Endodermal cell (in vitro differentiated cells): ENCODE measurements at regions not wholly inside any gene's neighbourhood (a gene's known extent, or its start where the extent isn't known, plus 50 kb on each side); places are given as distances from the start of the nearest gene placed in this dataset.

Experiments
- DNase-seq: peaks from one replicate; pipeline ENCODE4 v3.0.0-alpha.2; 2017
- H3K27ac ChIP-seq: 2 replicates; pipeline ENCODE4 v1.5.1; 2013; ENCODE audit warnings: mild to moderate bottlenecking, low read depth, low read length, moderate library complexity
- H3K27me3 ChIP-seq: 2 replicates; pipeline ENCODE4 v1.6.1; 2013; ENCODE audit warnings: mild to moderate bottlenecking, low read length, moderate library complexity; ENCODE audit not compliant: insufficient read depth, control insufficient read depth, poor library complexity, severe bottlenecking
- H3K36me3 ChIP-seq: 2 replicates; pipeline ENCODE4 v1.7.0; 2013; ENCODE audit warnings: mild to moderate bottlenecking, low read length, moderate library complexity; ENCODE audit not compliant: control insufficient read depth, insufficient read depth
- H3K4me1 ChIP-seq: one replicate; pipeline ENCODE4 v1.7.0; 2013; ENCODE audit warnings: low read length; ENCODE audit not compliant: control insufficient read depth, insufficient read depth
- H3K4me3 ChIP-seq: 2 replicates; pipeline ENCODE4 v1.5.1; 2013; ENCODE audit warnings: mild to moderate bottlenecking, low read length, moderate library complexity
- H3K9ac ChIP-seq: 2 replicates; pipeline ENCODE4 v1.6.1; 2013; ENCODE audit warnings: mild to moderate bottlenecking, low read length, moderate library complexity; ENCODE audit not compliant: poor library complexity, severe bottlenecking; ENCODE audit errors: extremely low read depth
- H3K9me3 ChIP-seq: 2 replicates; pipeline ENCODE4 v1.6.1; 2013; ENCODE audit warnings: mild to moderate bottlenecking, low read length, moderate library complexity; ENCODE audit not compliant: control insufficient read depth
- H3K27ac Mint-ChIP-seq: 2 replicates; pipeline ENCODE4 v1.8.0; 2020; ENCODE audit warnings: mixed read lengths
- H3K27me3 Mint-ChIP-seq: 2 replicates; pipeline ENCODE4 v1.8.0; 2021; ENCODE audit warnings: mild to moderate bottlenecking, mixed read lengths; ENCODE audit not compliant: insufficient read depth
- H3K36me3 Mint-ChIP-seq: 2 replicates; pipeline ENCODE4 v1.8.0; 2020; ENCODE audit warnings: low read depth, mixed read lengths
- H3K4me1 Mint-ChIP-seq: 2 replicates; pipeline ENCODE4 v1.8.0; 2020; ENCODE audit warnings: mixed read lengths
- H3K4me3 Mint-ChIP-seq: 2 replicates; pipeline ENCODE4 v1.8.0; 2020; ENCODE audit warnings: mild to moderate bottlenecking, moderate library complexity, mixed read lengths
- H3K9me3 Mint-ChIP-seq: 2 replicates; pipeline ENCODE4 v1.8.0; 2020; ENCODE audit warnings: mild to moderate bottlenecking, mixed read lengths
- CTCF ChIP-seq: fragments of 200-600 bp; sonication (generic); conservative IDR thresholded peaks from 2 replicates; pipeline ENCODE4 v1.5.0; 2021; ENCODE audit warnings: antibody characterized with exemption, mild to moderate bottlenecking
- WGBS, 2 experiments: methylation state at CpG; one replicate each; pipeline versions ENCODE4 v1.1.5 to v1.1.7; 2013; ENCODE audit warnings: missing lambda C conversion rate in 2 of 2, mixed read lengths in 1 of 2; ENCODE audit not compliant: insufficient coverage in 1 of 2, insufficient read length in 1 of 2; 5-methylcytosine and 5-hydroxymethylcytosine counted together

GRCh38 chr16:35711435-35711834 lies 2252.0 kb downstream of the TP53TG3F start:
- Mint-ChIP-seq H3K4me1 (no peaks in the 10 kb centered on the region), H3K27me3 (no peaks in the 10 kb centered on the region), H3K27ac (no peak overlapping the region), H3K9me3 (peaks cover 91% of the 10 kb centered on the region), H3K4me3 (no peak overlapping the region), H3K36me3 (no peaks in the 10 kb centered on the region)
- Histone ChIP-seq H3K36me3 (no peaks in the 10 kb centered on the region), H3K27me3 (no peaks in the 10 kb centered on the region), H3K9me3 (peaks cover 82% of the 10 kb centered on the region), H3K4me1 (no peaks in the 10 kb centered on the region), H3K4me3 (no peak overlapping the region), H3K9ac (no peak overlapping the region), H3K27ac (no peak overlapping the region)
- WGBS, 2 experiments: 71 to 82% methylated on average over 3 to 6 of the region's 6 CpGs
- TF ChIP-seq CTCF: no peak
- no peak for DNase-seq

- no peaks in the 10 kb centered on the region for H3K27me3 Mint-ChIP-seq
- Histone ChIP-seq H3K27ac (no peak overlapping the region), H3K27me3 (no peaks in the 10 kb centered on the region), H3K4me3 (no peak overlapping the region), H3K9ac (no peak overlapping the region), H3K4me1 (no peaks in the 10 kb centered on the region), H3K9me3 (peaks cover 77% of the 10 kb centered on the region), H3K36me3 (no peaks in the 10 kb centered on the region)
- H3K4me1 Mint-ChIP-seq: no peaks in the 10 kb centered on the region
- H3K9me3 Mint-ChIP-seq: peaks cover 91% of the 10 kb centered on the region
- no peaks in the 10 kb centered on the region for H3K36me3 Mint-ChIP-seq
- DNase-seq: no peak
- H3K27ac Mint-ChIP-seq: no peak overlapping the region
- no peak overlapping the region for H3K4me3 Mint-ChIP-seq
- 73 to 79% methylated on average over 3 to 5 of the region's 5 CpGs for WGBS, 2 experiments
- no peak for TF ChIP-seq CTCF
Measured at GRCh38 chr16:35711958-35712357, 2252.5 kb downstream of the TP53TG3F start.

GRCh38 chr16:35713762-35714650 lies 2254.6 kb downstream of the TP53TG3F start:
- Histone ChIP-seq H3K9me3 (peaks cover 61% of the 10 kb centered on the region), H3K4me1 (no peaks in the 10 kb centered on the region), H3K36me3 (no peaks in the 10 kb centered on the region), H3K9ac (no peak overlapping the region), H3K4me3 (no peak overlapping the region), H3K27ac (no peak overlapping the region), H3K27me3 (no peaks in the 10 kb centered on the region)
- H3K4me3 Mint-ChIP-seq: no peak overlapping the region
- no peaks in the 10 kb centered on the region for H3K36me3 Mint-ChIP-seq
- no peak for TF ChIP-seq CTCF
- no peak for DNase-seq
- 73 to 74% methylated on average over 6 to 7 of the region's 7 CpGs for WGBS, 2 experiments
- no peak overlapping the region for H3K27ac Mint-ChIP-seq
- peaks cover under 1% of the 10 kb centered on the region for H3K27me3 Mint-ChIP-seq
- no peaks in the 10 kb centered on the region for H3K4me1 Mint-ChIP-seq
- H3K9me3 Mint-ChIP-seq: peaks cover 88% of the 10 kb centered on the region
